ENCODE measurements at regions not wholly inside any gene's neighbourhood (a gene's known extent, or its start where the extent isn't known, plus 50 kb on each side); places are given as distances from the start of the nearest gene placed in this dataset.
"Not testable (repeated sequence)": the region's sequence is repeated elsewhere in the genome, so short reads cannot be mapped to it uniquely, and the experiment has no call there.

- no peaks in the 10 kb centered on the region for H3K4me1 ChIP-seq
- H3K9me3 ChIP-seq, result no peaks in the 10 kb centered on the region
- DNase-seq, result no peak
- no peaks in the 10 kb centered on the region for H3K36me3 ChIP-seq
- no peak overlapping the region for H3K4me3 ChIP-seq (ENCODE audit: low read depth, low read length)
- no peaks in the 10 kb centered on the region for H3K27me3 ChIP-seq
- no peak for TF ChIP-seq CTCF (IDR thresholded peaks at IDR 0.05; ENCODE audit: low read depth, low read length)
Measured at GRCh38 chr4:144411119-144411518, 234.8 kb upstream of the HHIP start.

- no peaks in the 10 kb centered on the region for H3K27me3 ChIP-seq
- H3K4me1 ChIP-seq, result no peaks in the 10 kb centered on the region
- H3K9me3 ChIP-seq, result no peaks in the 10 kb centered on the region
- H3K36me3 ChIP-seq, result no peaks in the 10 kb centered on the region
- TF ChIP-seq CTCF (IDR thresholded peaks at IDR 0.05; ENCODE audit: low read depth, low read length), result no peak
- DNase-seq, result no peak
- no peak overlapping the region for H3K4me3 ChIP-seq (ENCODE audit: low read depth, low read length)
Measured at GRCh38 chr4:144411700-144412099, 234.3 kb upstream of the HHIP start.

GRCh38 chr4:144421056-144421455 lies 224.9 kb upstream of the HHIP start:
- Histone ChIP-seq H3K4me3 (ENCODE audit: low read depth, low read length) (no peak overlapping the region), H3K36me3 (no peaks in the 10 kb centered on the region), H3K9me3 (no peaks in the 10 kb centered on the region; the same call in 1 of the 2 replicates), H3K4me1 (no peaks in the 10 kb centered on the region), H3K27me3 (no peaks in the 10 kb centered on the region)
- no peak for TF ChIP-seq CTCF (IDR thresholded peaks at IDR 0.05; ENCODE audit: low read depth, low read length)
- no peak for DNase-seq

- H3K4me1 ChIP-seq, result no peaks in the 10 kb centered on the region
- no peaks in the 10 kb centered on the region; the same call in 1 of the 2 replicates for H3K9me3 ChIP-seq
- DNase-seq, result no peak
- no peaks in the 10 kb centered on the region for H3K27me3 ChIP-seq
- H3K4me3 ChIP-seq (ENCODE audit: low read depth, low read length), result no peak overlapping the region
- TF ChIP-seq CTCF (IDR thresholded peaks at IDR 0.05; ENCODE audit: low read depth, low read length), result no peak
- H3K36me3 ChIP-seq, result no peaks in the 10 kb centered on the region
Measured at GRCh38 chr4:144421839-144422565, 224.0 kb upstream of the HHIP start.

GRCh38 chr4:144423930-144424329 lies 222.0 kb upstream of the HHIP start:
- no peak for DNase-seq
- Histone ChIP-seq H3K9me3 (no peaks in the 10 kb centered on the region; the same call in 1 of the 2 replicates), H3K4me3 (ENCODE audit: low read depth, low read length) (no peak overlapping the region), H3K36me3 (no peaks in the 10 kb centered on the region), H3K4me1 (no peaks in the 10 kb centered on the region), H3K27me3 (no peaks in the 10 kb centered on the region)
- no peak for TF ChIP-seq CTCF (IDR thresholded peaks at IDR 0.05; ENCODE audit: low read depth, low read length)

GRCh38 chr4:144426023-144426422 lies 219.9 kb upstream of the HHIP start:
- not testable (repeated sequence) for H3K4me1 ChIP-seq; H3K4me3 ChIP-seq (ENCODE audit: low read depth, low read length); DNase-seq; H3K27me3 ChIP-seq; H3K9me3 ChIP-seq; H3K36me3 ChIP-seq

All from BE2C (cell line).